HFF-Myc (cell line): ENCODE measurements at regions not wholly inside any gene's neighbourhood (a gene's known extent, or its start where the extent isn't known, plus 50 kb on each side); places are given as distances from the start of the nearest gene placed in this dataset.
"Not testable (repeated sequence)": the region's sequence is repeated elsewhere in the genome, so short reads cannot be mapped to it uniquely, and the experiment has no call there.

Experiments
- DNase-seq: peaks from one replicate; pipeline ENCODE4 v3.0.0-alpha.2; 2011; ENCODE audit warnings: low read depth; ENCODE audit errors: extremely low read depth
- H3K4me3 ChIP-seq: replicated peaks from 2 replicates; pipeline ENCODE4 v1.5.1; 2011; ENCODE audit warnings: low read depth, mild to moderate bottlenecking, control low read depth, low read length
- CTCF ChIP-seq: IDR thresholded peaks from 2 replicates; pipeline ENCODE4 v1.5.1; 2012; ENCODE audit warnings: mild to moderate bottlenecking, low read depth, low read length, control low read depth; ENCODE audit errors: missing control alignments

GRCh38 chr9:31032206-31032605 is 1352.2 kb upstream of the ACO1 start:
- no peak for DNase-seq
- TF ChIP-seq CTCF, result no peak

GRCh38 chr9:31034311-31034710 is 1350.1 kb upstream of the ACO1 start:
- no peak for DNase-seq
- TF ChIP-seq CTCF, result no peak
- no peak overlapping the region for H3K4me3 ChIP-seq

More at GRCh38 chr9:31032206-31032605, 1352.2 kb upstream of the ACO1 start:
- H3K4me3 ChIP-seq, result no peak overlapping the region

GRCh38 chr9:31040564-31040963 is 1343.9 kb upstream of the ACO1 start:
- no peak overlapping the region for H3K4me3 ChIP-seq
- no peak for TF ChIP-seq CTCF
- DNase-seq, result no peak

GRCh38 chr9:31045810-31046209 is 1338.6 kb upstream of the ACO1 start:
- no peak for TF ChIP-seq CTCF
- H3K4me3 ChIP-seq, result no peak overlapping the region
- DNase-seq, result no peak

GRCh38 chr9:31061592-31061991 is 1322.9 kb upstream of the ACO1 start:
- DNase-seq, H3K4me3 ChIP-seq: not testable (repeated sequence)

- H3K4me3 ChIP-seq, result no peak overlapping the region
- TF ChIP-seq CTCF, result no peak
- no peak for DNase-seq
Observed at GRCh38 chr9:31065691-31066090, 1318.8 kb upstream of the ACO1 start.

GRCh38 chr9:31067418-31067817 is 1317.0 kb upstream of the ACO1 start:
- no peak overlapping the region for H3K4me3 ChIP-seq
- no peak for DNase-seq
- TF ChIP-seq CTCF, result no peak
